BJ (cell line): ENCODE measurements at regions not wholly inside any gene's neighbourhood (a gene's known extent, or its start where the extent isn't known, plus 50 kb on each side); places are given as distances from the start of the nearest gene placed in this dataset.

Source experiments
- CTCF ChIA-PET: fragments of 350-600 bp; formaldehyde crosslinking; extraction: SDS; loops from one replicate; lab custom pipeline; 2021; ENCODE audit warnings: antibody characterized with exemption, inconsistent platforms; lab: Yijun Ruan, JAX
- POLR2A ChIA-PET: fragments of 300-600 bp; sonication (Branson Sonifier 250); formaldehyde crosslinking; extraction: SDS; loops from one replicate; lab custom pipeline; 2021; ENCODE audit warnings: antibody characterized with exemption; lab: Charles Lee
- DNase-seq: peaks from one replicate; pipeline ENCODE4 v3.0.0-alpha.2; 2011; ENCODE audit warnings: low read depth
- H3K27me3 ChIP-seq: 2 replicates; pipeline ENCODE4 v1.6.0; 2011; ENCODE audit warnings: low read length; ENCODE audit not compliant: control insufficient read depth, insufficient read depth
- H3K36me3 ChIP-seq: 2 replicates; pipeline ENCODE4 v1.5.1; 2011; ENCODE audit warnings: low read length; ENCODE audit not compliant: control insufficient read depth, insufficient read depth
- H3K4me3 ChIP-seq: 2 replicates; pipeline ENCODE4 v1.5.1; 2011; ENCODE audit warnings: low read depth, mild to moderate bottlenecking, control low read depth, low read length
- TF ChIP-seq, protein P1 (sequence below): IDR thresholded peaks from 2 replicates; pipeline ENCODE4 v1.5.1; 2011; ENCODE audit warnings: low read depth, mild to moderate bottlenecking, control low read depth, inconsistent platforms, low read length, moderate library complexity; ENCODE audit not compliant: insufficient read depth

DNA sequence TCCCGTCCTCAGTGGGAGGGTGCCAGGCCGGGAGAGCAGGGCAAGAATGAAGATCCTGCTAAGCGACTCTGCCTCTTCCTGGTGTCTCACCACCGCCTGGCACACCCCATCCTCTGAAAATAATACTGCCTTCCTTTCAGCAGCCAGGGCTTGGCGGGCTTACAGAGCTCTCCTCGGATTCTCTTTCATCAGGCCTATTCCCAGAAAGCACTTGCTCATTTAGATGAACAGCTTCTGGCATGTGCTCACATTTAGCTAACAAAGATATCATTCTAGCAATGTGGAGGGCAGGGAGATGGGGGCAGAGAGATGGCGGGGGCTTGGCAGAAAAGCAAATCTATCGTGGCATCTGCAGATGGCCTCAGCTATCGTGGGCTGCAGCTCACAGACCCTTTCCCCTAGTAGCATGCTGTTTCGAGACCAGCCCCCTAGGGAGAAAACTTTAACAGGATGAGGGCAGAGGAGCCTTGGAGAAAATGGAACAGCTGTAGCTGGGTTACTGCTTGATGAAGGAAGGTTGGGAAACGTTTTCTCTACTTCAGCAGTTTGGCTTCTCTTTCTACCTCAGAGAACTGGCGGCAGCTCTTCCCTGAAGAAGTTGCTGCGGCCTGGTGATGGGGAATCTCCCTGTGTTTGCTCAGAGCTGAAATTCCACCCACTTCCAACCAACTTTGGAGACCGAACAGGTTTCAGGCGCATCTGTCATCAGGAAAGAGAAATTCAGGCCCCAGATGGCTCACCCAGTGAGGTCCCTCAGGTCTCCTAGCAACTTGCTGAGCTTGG, 102.1 kb downstream of the TMEM174 start:
- peaks cover 2% of the 10 kb centered on the region; the same call in 1 of the 2 replicates for H3K27me3 ChIP-seq
- no peak for DNase-seq
- ChIA-PET CTCF (interaction anchor here (0.7 to 1.6 kb wide), 5 partner anchors 9 to 176 kb away, joined by 3 to 4 read pairs (median 3); no protein-coding TSS in a partner anchor), POLR2A (no interaction called here)
- no peaks in the 10 kb centered on the region for H3K36me3 ChIP-seq
- TF ChIP-seq, protein P1, sequence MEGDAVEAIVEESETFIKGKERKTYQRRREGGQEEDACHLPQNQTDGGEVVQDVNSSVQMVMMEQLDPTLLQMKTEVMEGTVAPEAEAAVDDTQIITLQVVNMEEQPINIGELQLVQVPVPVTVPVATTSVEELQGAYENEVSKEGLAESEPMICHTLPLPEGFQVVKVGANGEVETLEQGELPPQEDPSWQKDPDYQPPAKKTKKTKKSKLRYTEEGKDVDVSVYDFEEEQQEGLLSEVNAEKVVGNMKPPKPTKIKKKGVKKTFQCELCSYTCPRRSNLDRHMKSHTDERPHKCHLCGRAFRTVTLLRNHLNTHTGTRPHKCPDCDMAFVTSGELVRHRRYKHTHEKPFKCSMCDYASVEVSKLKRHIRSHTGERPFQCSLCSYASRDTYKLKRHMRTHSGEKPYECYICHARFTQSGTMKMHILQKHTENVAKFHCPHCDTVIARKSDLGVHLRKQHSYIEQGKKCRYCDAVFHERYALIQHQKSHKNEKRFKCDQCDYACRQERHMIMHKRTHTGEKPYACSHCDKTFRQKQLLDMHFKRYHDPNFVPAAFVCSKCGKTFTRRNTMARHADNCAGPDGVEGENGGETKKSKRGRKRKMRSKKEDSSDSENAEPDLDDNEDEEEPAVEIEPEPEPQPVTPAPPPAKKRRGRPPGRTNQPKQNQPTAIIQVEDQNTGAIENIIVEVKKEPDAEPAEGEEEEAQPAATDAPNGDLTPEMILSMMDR = no peak
- no peak overlapping the region for H3K4me3 ChIP-seq

DNA sequence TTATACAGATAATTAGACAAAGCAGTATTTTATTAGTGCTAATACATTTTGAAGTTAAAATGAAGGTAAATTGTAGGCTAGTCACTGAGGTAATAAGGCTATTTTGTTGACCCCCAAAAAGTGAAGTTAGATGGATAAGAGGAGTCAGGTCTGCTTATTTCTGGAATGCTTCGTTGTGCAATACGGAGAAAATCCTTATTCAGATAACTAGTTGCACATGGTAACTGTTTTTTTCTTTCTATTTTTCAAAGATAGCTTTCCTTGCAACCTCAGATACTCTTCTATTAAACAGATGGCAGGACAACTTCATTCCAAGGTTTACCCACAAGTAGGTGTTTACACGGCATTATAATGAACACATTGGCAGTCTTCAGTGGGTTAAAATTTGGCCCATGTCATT, 101.1 kb downstream of the TMEM174 start:
- DNase-seq = no peak

DNA sequence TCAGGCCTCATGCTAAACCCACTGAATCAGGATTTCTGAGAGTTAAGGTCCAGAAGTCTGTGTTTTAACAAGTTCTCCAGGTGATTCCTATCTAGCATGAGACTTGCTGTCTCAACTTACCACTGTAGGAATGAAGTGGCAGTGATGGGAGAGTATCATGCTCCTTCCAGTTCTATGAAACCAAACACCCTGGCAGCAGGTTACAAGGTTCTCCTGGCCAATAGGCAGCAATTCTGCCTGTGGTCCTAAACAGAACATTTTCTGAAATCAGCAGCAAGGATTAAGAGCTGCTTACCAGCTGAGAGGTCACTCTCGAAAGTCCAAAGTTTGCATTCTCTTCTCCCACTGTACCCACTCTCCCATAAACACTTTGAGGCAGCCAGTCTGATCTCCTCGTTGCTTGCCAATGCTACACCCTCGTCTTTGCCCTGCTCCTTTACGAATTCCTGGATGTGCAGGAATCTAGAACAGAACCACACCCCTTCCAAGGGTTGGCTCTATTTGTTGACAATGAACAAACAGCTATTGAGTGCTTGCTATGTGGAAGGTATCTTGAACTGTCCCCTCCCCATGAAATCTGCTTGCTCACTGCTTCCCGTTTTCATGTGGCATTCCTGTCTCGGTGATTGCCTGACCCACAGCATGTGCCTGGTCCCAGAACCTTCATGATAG, 100.5 kb downstream of the TMEM174 start:
- Histone ChIP-seq H3K36me3 (no peaks in the 10 kb centered on the region), H3K27me3 (peaks cover 2% of the 10 kb centered on the region; the same call in 1 of the 2 replicates), H3K4me3 (no peak overlapping the region)
- ChIA-PET CTCF (interaction anchor here (1.9 kb wide), 1 partner anchor 11 kb away, joined by 5 read pairs; no protein-coding TSS in a partner anchor), POLR2A (no interaction called here)
- no peak for DNase-seq
- TF ChIP-seq, protein P1 = no peak

More for the DNA sequence above, 101.1 kb downstream of the TMEM174 start:
- CTCF ChIA-PET = interaction anchor here (1.9 kb wide), 1 partner anchor 11 kb away, joined by 5 read pairs; no protein-coding TSS in a partner anchor
- Histone ChIP-seq H3K27me3 (peaks cover 2% of the 10 kb centered on the region; the same call in 1 of the 2 replicates), H3K4me3 (no peak overlapping the region), H3K36me3 (no peaks in the 10 kb centered on the region)
- TF ChIP-seq, protein P1 = no peak
- POLR2A ChIA-PET = no interaction called here

DNA sequence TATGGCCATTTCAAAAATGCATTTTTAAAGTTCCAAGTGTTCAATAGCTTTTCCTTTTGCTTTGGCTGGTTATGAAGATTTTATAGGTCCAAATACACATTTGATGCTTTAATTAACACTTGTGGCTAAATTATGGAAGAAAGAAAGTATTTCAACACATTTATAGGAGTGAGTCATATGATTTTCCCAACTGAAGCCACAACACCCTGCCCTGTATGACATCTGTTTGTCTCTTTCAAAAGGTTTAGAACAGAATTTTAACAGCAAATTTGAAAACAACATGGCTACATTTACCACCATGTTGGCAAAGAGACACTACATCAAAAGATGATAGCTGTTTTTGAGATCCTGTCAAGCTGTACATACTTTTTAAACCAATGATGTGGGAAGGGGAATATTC, 99.4 kb downstream of the TMEM174 start:
- no peak overlapping the region for H3K4me3 ChIP-seq
- ChIA-PET POLR2A (no interaction called here), CTCF (no interaction called here)
- DNase-seq = no peak
- H3K36me3 ChIP-seq = no peaks in the 10 kb centered on the region
- peaks cover 1% of the 10 kb centered on the region; the same call in 1 of the 2 replicates for H3K27me3 ChIP-seq
- TF ChIP-seq, protein P1 = no peak

DNA sequence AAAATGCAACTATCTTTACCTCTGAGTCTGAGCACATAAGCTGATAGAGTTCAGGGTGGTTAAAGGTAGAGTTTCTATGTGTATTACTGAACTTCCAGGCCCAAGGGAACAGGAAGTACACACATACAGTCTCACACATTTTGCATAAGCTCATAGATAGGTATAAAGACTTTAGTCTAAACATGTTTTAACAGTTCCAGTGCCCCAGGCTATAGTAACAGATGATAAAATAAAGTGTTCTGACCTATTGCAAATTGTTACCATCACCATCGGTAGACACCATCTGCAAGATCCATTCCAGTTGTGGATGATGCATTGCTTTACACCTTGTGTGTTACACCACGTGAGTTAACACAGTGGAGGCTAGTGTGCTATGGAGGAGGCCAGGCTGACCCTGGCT, 95.8 kb downstream of the TMEM174 start:
- CTCF ChIA-PET = interaction anchor here (0.5 to 3.1 kb wide), 2 partner anchors 18 to 53 kb away, joined by 3 to 7 read pairs; no protein-coding TSS in a partner anchor
- Histone ChIP-seq H3K36me3 (no peaks in the 10 kb centered on the region), H3K4me3 (no peak overlapping the region), H3K27me3 (no peaks in the 10 kb centered on the region)
- DNase-seq = no peak
- TF ChIP-seq, protein P1 = no peak
- POLR2A ChIA-PET = no interaction called here
